ENCODE measurements at regions not wholly inside any gene's neighbourhood (a gene's known extent, or its start where the extent isn't known, plus 50 kb on each side); places are given as distances from the start of the nearest gene placed in this dataset.

GRCh38 chr17:30719131-30719973 lies 105.1 kb downstream of the CRLF3 start (continued):
- TF ChIP-seq, protein P1, sequence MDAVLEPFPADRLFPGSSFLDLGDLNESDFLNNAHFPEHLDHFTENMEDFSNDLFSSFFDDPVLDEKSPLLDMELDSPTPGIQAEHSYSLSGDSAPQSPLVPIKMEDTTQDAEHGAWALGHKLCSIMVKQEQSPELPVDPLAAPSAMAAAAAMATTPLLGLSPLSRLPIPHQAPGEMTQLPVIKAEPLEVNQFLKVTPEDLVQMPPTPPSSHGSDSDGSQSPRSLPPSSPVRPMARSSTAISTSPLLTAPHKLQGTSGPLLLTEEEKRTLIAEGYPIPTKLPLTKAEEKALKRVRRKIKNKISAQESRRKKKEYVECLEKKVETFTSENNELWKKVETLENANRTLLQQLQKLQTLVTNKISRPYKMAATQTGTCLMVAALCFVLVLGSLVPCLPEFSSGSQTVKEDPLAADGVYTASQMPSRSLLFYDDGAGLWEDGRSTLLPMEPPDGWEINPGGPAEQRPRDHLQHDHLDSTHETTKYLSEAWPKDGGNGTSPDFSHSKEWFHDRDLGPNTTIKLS (IDR thresholded peaks at IDR 0.05; ENCODE audit: borderline replicate concordance, low read depth), result 0 out of 2 replicates have a peak, but pooled peaks have one; percentile 22
- TF ChIP-seq CBX1 (IDR thresholded peaks at IDR 0.05; ENCODE audit: low read depth), result peak; percentile 78; the same call in 1 of the 2 replicates
- peak; percentile 51 for TF ChIP-seq ARHGAP35 (IDR thresholded peaks at IDR 0.05; ENCODE audit: partially characterized antibody)
- 0 out of 2 replicates have a peak, but pooled peaks have one; percentile 27 for TF ChIP-seq CC2D1A (IDR thresholded peaks at IDR 0.05)
- 0 out of 3 replicates have a peak, but pooled peaks of 1 of the 2 experiments have one; percentile 55 for TF ChIP-seq CBX3 (IDR thresholded peaks at IDR 0.05; ENCODE audit: borderline replicate concordance in 1 of 2, low read length in 2 of 2)
- peak; percentile 97 for TF ChIP-seq SMARCA5 (IDR thresholded peaks at IDR 0.05)
- TF ChIP-seq SMAD4 (CRISPR knock-in tag; conservative IDR thresholded peaks at IDR 0.05), result 0 out of 2 replicates have a peak, but pooled peaks have one; percentile 15
- peak; percentile 20 to 27; a peak in 1 of 4 replicates for TF ChIP-seq HDAC1 (IDR thresholded peaks at IDR 0.05)
- peak; percentile 51; the same call in 1 of the 2 replicates for TF ChIP-seq SMC3 (conservative IDR thresholded peaks at IDR 0.05; ENCODE audit: insufficient read depth, low read depth, low read length)
- TF ChIP-seq RBM25 (IDR thresholded peaks at IDR 0.05; ENCODE audit: low read depth, low read length, severe bottlenecking), result peak; percentile 95
- TF ChIP-seq ARNT (IDR thresholded peaks at IDR 0.05), result 0 out of 4 replicates have a peak, but pooled peaks of 1 of the 2 experiments have one; percentile 34
- TF ChIP-seq RCOR1 (IDR thresholded peaks at IDR 0.05; ENCODE audit: borderline replicate concordance in 1 of 2, low read depth in 2 of 2, low read length in 2 of 2), result peak in 1 of 2 experiments; percentile 74; a peak in 2 of 4 replicates
- peak; percentile 95 for TF ChIP-seq BCOR (IDR thresholded peaks at IDR 0.05)
- peak; percentile 70 to 89 for TF ChIP-seq KDM1A (IDR thresholded peaks at IDR 0.05)
- TF ChIP-seq, protein P2, sequence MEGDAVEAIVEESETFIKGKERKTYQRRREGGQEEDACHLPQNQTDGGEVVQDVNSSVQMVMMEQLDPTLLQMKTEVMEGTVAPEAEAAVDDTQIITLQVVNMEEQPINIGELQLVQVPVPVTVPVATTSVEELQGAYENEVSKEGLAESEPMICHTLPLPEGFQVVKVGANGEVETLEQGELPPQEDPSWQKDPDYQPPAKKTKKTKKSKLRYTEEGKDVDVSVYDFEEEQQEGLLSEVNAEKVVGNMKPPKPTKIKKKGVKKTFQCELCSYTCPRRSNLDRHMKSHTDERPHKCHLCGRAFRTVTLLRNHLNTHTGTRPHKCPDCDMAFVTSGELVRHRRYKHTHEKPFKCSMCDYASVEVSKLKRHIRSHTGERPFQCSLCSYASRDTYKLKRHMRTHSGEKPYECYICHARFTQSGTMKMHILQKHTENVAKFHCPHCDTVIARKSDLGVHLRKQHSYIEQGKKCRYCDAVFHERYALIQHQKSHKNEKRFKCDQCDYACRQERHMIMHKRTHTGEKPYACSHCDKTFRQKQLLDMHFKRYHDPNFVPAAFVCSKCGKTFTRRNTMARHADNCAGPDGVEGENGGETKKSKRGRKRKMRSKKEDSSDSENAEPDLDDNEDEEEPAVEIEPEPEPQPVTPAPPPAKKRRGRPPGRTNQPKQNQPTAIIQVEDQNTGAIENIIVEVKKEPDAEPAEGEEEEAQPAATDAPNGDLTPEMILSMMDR (IDR thresholded peaks at IDR 0.05 in 2 of 3, conservative IDR thresholded peaks at IDR 0.05 in 1 of 3; ENCODE audit: insufficient read depth in 2 of 3, low read depth in 1 of 3, low read length in 3 of 3), result peak; percentile 61 to 76 (median 65)
- peak; percentile 86 for TF ChIP-seq TFAP4 (CRISPR knock-in tag; IDR thresholded peaks at IDR 0.05; ENCODE audit: borderline replicate concordance)
- 0 out of 2 replicates have a peak, but pooled peaks have one; percentile 21 for TF ChIP-seq CXXC5 (CRISPR knock-in tag; IDR thresholded peaks at IDR 0.05)
- TF ChIP-seq TRIM24 (IDR thresholded peaks at IDR 0.05), result peak in 1 of 2 experiments; percentile 38; a peak in 1 of 4 replicates
- peak; percentile 92 for TF ChIP-seq ZFP36 (IDR thresholded peaks at IDR 0.05; ENCODE audit: low read depth, low read length, partially characterized antibody)
